Memory B cell (primary cell): ENCODE measurements at regions not wholly inside any gene's neighbourhood (a gene's known extent, or its start where the extent isn't known, plus 50 kb on each side); places are given as distances from the start of the nearest gene placed in this dataset.

ENCODE experiments used
- ATAC-seq: fragments of 150-1000 bp; cut with Tn5 transposase; 2 replicates; pipeline ENCODE4 v1.10.0; 2021; ENCODE audit warnings: low read depth, mild to moderate bottlenecking, moderate library complexity
- DNase-seq, 2 donors: peaks; one replicate each; pipeline ENCODE4 v3.0.0; 2022; ENCODE audit warnings: low spot score in 2 of 2
- H3K27ac Mint-ChIP-seq: one replicate; pipeline ENCODE4 v1.8.0; 2022; ENCODE audit warnings: mild to moderate bottlenecking, moderate library complexity, mixed read lengths
- H3K27me3 Mint-ChIP-seq: one replicate; pipeline ENCODE4 v1.8.0; 2022; ENCODE audit warnings: mixed read lengths
- H3K36me3 Mint-ChIP-seq: one replicate; pipeline ENCODE4 v1.8.0; 2022; ENCODE audit warnings: mild to moderate bottlenecking, mixed read lengths
- H3K4me1 Mint-ChIP-seq: one replicate; pipeline ENCODE4 v1.8.0; 2022; ENCODE audit warnings: mixed read lengths
- H3K4me3 Mint-ChIP-seq: one replicate; pipeline ENCODE4 v1.8.0; 2022; ENCODE audit warnings: mild to moderate bottlenecking, moderate library complexity, mixed read lengths
- H3K9me3 Mint-ChIP-seq: one replicate; pipeline ENCODE4 v1.8.0; 2022; ENCODE audit warnings: mixed read lengths

DNA sequence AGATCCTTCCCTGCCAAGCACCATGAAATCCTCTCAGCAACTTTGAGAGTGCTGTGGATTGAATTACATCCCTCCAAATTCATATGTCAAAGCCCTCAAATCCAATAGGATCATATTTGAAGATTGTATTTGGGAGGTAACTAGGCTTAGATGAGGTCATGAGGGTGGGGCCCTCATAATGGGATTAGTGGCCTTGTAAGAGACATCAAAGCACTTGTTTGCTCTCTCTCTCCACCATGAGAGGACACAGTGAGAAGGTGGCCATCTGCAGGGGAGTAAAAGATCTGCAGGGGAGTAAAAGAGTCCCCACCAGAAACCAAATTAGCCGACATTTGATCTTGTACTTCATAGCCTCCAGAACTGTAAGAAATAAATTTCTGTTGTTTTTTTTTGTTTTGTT lies 298.2 kb downstream of the SAMD5 start:
- Mint-ChIP-seq H3K27ac (no peak overlapping the region), H3K36me3 (no peaks in the 10 kb centered on the region), H3K9me3 (peaks cover 3% of the 10 kb centered on the region), H3K4me1 (no peaks in the 10 kb centered on the region), H3K4me3 (no peak overlapping the region), H3K27me3 (no peaks in the 10 kb centered on the region)
- DNase-seq (no peak), ATAC-seq (no peak)

DNA sequence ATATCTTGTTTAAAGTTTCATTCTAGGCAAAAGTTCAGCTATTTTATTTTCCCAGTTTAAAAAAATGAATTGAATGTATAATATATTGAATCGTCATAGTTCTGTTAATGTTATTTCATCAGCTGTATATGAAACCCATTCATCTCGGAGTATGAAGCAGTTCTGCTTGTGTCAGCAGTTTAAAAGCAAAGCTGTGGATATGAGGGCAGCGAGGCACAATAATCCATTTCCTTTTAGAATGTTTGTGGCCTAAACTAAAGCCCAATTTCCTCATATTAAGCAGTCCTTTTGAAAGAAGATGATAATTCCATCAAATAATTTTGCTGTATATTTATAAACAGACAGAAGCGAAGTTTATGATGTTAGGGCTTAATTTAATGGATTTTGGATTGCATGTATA lies 300.1 kb downstream of the SAMD5 start:
- no peak overlapping the region for H3K27ac Mint-ChIP-seq
- no peak for DNase-seq
- peaks cover 3% of the 10 kb centered on the region for H3K9me3 Mint-ChIP-seq
- no peaks in the 10 kb centered on the region for H3K4me1 Mint-ChIP-seq
- H3K27me3 Mint-ChIP-seq, result no peaks in the 10 kb centered on the region
- no peak overlapping the region for H3K4me3 Mint-ChIP-seq
- H3K36me3 Mint-ChIP-seq, result no peaks in the 10 kb centered on the region
- no peak for ATAC-seq

GRCh38 chr6:147811913-147812629 lies 303.6 kb downstream of the SAMD5 start:
- no peak for DNase-seq
- no peaks in the 10 kb centered on the region for H3K9me3 Mint-ChIP-seq
- H3K27me3 Mint-ChIP-seq, result no peaks in the 10 kb centered on the region
- no peak overlapping the region for H3K4me3 Mint-ChIP-seq
- no peak for ATAC-seq
- no peaks in the 10 kb centered on the region for H3K4me1 Mint-ChIP-seq
- H3K27ac Mint-ChIP-seq, result no peak overlapping the region
- H3K36me3 Mint-ChIP-seq, result no peaks in the 10 kb centered on the region

GRCh38 chr6:147817042-147817689 lies 308.7 kb downstream of the SAMD5 start:
- Mint-ChIP-seq H3K4me1 (no peaks in the 10 kb centered on the region), H3K9me3 (peaks cover 2% of the 10 kb centered on the region), H3K27me3 (no peaks in the 10 kb centered on the region), H3K4me3 (no peak overlapping the region), H3K27ac (no peak overlapping the region), H3K36me3 (no peaks in the 10 kb centered on the region)
- ATAC-seq, result no peak
- DNase-seq, result no peak

GRCh38 chr6:147820520-147820919 lies 312.0 kb downstream of the SAMD5 start:
- Mint-ChIP-seq H3K9me3 (peaks cover 2% of the 10 kb centered on the region), H3K27me3 (no peaks in the 10 kb centered on the region), H3K4me1 (no peaks in the 10 kb centered on the region), H3K27ac (no peak overlapping the region), H3K4me3 (no peak overlapping the region), H3K36me3 (no peaks in the 10 kb centered on the region)
- DNase-seq (no peak), ATAC-seq (no peak)

DNA sequence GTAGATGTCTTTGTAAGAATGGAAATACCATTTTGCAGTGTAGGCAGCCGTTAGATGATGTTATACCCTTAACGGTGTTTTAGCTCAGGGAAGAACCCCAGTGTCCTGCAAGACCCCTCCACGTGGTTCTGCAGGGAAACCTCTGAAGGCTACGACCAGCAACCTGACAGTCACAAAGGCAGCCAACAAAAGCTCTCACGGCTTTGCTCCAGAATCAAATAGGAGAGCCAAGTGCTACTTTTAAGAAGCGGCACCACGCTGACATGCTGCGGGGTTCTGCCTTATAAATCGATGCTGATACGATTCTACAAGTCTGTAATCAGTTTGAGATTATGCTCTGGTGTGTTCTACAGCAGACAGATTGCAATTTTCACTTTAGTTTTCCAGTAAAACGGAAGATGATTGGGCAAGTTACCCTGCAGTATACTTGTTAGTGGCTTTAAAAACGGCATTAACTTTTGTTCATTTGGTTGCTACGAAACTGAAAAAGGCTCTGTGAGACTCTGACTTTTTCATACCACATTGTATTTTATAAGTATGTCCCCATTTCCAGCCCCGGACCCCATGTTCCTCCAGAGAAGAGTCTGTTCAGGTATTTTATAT lies 312.9 kb downstream of the SAMD5 start:
- ATAC-seq, result no peak
- H3K4me1 Mint-ChIP-seq, result no peaks in the 10 kb centered on the region

GRCh38 chr6:147823936-147824335 lies 315.4 kb downstream of the SAMD5 start:
- Mint-ChIP-seq H3K36me3 (no peaks in the 10 kb centered on the region), H3K27ac (no peak overlapping the region), H3K4me1 (no peaks in the 10 kb centered on the region), H3K27me3 (no peaks in the 10 kb centered on the region), H3K4me3 (no peak overlapping the region), H3K9me3 (peaks cover 2% of the 10 kb centered on the region)
- no peak for ATAC-seq
- DNase-seq, result no peak

More for the DNA sequence above, 312.9 kb downstream of the SAMD5 start:
- peaks cover 2% of the 10 kb centered on the region for H3K9me3 Mint-ChIP-seq
- DNase-seq, result no peak
- no peaks in the 10 kb centered on the region for H3K36me3 Mint-ChIP-seq
- H3K4me3 Mint-ChIP-seq, result no peak overlapping the region
- no peak overlapping the region for H3K27ac Mint-ChIP-seq
- H3K27me3 Mint-ChIP-seq, result no peaks in the 10 kb centered on the region

DNA sequence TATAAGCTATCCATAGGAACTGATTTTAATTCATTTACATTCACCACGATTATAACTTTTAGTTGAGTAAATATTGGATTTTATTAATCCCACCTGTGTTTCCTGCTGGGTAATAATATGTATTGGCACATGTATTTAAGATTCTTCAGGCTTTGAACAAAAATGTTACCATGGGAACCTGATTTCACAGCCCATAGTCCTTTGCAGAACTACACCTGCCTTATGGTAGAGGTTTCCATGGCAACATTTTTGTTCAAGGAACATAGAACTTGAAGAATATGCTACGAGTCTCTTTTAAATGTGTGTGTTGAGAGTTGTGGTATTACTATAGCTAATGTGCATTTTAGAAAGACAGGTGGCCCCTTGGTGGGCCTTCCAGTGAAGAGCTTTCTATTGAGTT lies 317.4 kb downstream of the SAMD5 start:
- Mint-ChIP-seq H3K4me3 (no peak overlapping the region), H3K36me3 (no peaks in the 10 kb centered on the region), H3K4me1 (no peaks in the 10 kb centered on the region)

GRCh38 chr6:147826698-147827097 lies 318.2 kb downstream of the SAMD5 start:
- no peak overlapping the region for H3K27ac Mint-ChIP-seq

More for the DNA sequence above, 317.4 kb downstream of the SAMD5 start:
- H3K27me3 Mint-ChIP-seq, result no peaks in the 10 kb centered on the region
- no peak for DNase-seq
- no peak for ATAC-seq
- H3K27ac Mint-ChIP-seq, result no peak overlapping the region
- H3K9me3 Mint-ChIP-seq, result no peaks in the 10 kb centered on the region

GRCh38 chr6:147829418-147829817 lies 320.9 kb downstream of the SAMD5 start:
- no peaks in the 10 kb centered on the region for H3K4me1 Mint-ChIP-seq
- H3K27me3 Mint-ChIP-seq, result no peaks in the 10 kb centered on the region
- H3K9me3 Mint-ChIP-seq, result no peaks in the 10 kb centered on the region

More at GRCh38 chr6:147826698-147827097, 318.2 kb downstream of the SAMD5 start:
- ATAC-seq (no peak), DNase-seq (no peak)
- no peak overlapping the region for H3K4me3 Mint-ChIP-seq
- no peaks in the 10 kb centered on the region for H3K9me3 Mint-ChIP-seq
- no peaks in the 10 kb centered on the region for H3K4me1 Mint-ChIP-seq
- H3K36me3 Mint-ChIP-seq, result no peaks in the 10 kb centered on the region
- no peaks in the 10 kb centered on the region for H3K27me3 Mint-ChIP-seq

DNA sequence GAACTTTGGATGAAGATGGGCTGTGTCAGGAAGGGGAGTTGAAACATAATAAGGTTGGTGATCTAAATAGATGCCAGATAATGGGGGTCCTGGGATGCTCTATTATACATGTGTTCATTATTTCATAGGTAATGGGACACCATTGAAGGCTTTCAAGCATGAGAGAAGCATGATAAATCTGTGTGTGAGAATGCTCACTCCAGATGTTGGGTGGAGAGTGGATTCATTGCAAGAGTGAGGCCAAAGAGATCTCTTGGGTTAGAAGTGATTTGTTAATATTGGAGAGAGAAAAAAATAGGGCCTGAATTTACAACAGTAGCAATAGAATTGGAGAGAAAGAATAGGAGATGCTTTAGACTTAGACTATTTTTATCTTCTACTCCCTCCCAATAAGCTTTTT lies 321.3 kb downstream of the SAMD5 start:
- Mint-ChIP-seq H3K4me1 (no peaks in the 10 kb centered on the region), H3K9me3 (no peaks in the 10 kb centered on the region), H3K36me3 (no peaks in the 10 kb centered on the region), H3K27me3 (no peaks in the 10 kb centered on the region), H3K27ac (no peak overlapping the region), H3K4me3 (no peak overlapping the region)
- ATAC-seq (no peak), DNase-seq (no peak)

More at GRCh38 chr6:147829418-147829817, 320.9 kb downstream of the SAMD5 start:
- no peaks in the 10 kb centered on the region for H3K36me3 Mint-ChIP-seq
- no peak overlapping the region for H3K4me3 Mint-ChIP-seq
- no peak for ATAC-seq
- no peak overlapping the region for H3K27ac Mint-ChIP-seq
- DNase-seq, result no peak

GRCh38 chr6:147831356-147831755 lies 322.9 kb downstream of the SAMD5 start:
- DNase-seq (no peak), ATAC-seq (no peak)
- Mint-ChIP-seq H3K27ac (no peak overlapping the region), H3K4me1 (no peaks in the 10 kb centered on the region), H3K27me3 (peaks cover 2% of the 10 kb centered on the region), H3K4me3 (no peak overlapping the region), H3K9me3 (no peaks in the 10 kb centered on the region), H3K36me3 (no peaks in the 10 kb centered on the region)

DNA sequence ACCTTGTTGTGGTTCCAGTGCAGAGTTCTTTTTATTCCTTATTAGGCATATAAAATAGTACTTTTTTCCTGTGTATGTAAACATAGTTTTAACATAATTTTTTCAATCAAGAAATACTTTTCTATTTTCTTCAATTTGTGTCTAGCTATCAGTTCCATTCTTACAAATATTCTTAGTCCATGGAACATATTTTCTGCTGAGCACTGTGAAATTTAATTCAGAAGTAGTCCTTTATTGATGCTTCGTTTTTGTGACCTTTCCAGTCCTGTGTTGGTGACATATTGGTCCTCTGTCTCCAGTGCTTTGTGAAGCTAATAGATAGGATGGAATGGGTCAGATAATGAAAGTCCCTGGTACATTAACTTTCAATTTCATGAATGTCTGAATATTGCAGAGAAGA lies 325.1 kb downstream of the SAMD5 start:
- no peak overlapping the region for H3K4me3 Mint-ChIP-seq
- H3K36me3 Mint-ChIP-seq, result no peaks in the 10 kb centered on the region
- H3K27me3 Mint-ChIP-seq, result peaks cover 2% of the 10 kb centered on the region
- ATAC-seq, result no peak
- H3K4me1 Mint-ChIP-seq, result no peaks in the 10 kb centered on the region
- no peak for DNase-seq
- no peaks in the 10 kb centered on the region for H3K9me3 Mint-ChIP-seq
- H3K27ac Mint-ChIP-seq, result no peak overlapping the region

DNA sequence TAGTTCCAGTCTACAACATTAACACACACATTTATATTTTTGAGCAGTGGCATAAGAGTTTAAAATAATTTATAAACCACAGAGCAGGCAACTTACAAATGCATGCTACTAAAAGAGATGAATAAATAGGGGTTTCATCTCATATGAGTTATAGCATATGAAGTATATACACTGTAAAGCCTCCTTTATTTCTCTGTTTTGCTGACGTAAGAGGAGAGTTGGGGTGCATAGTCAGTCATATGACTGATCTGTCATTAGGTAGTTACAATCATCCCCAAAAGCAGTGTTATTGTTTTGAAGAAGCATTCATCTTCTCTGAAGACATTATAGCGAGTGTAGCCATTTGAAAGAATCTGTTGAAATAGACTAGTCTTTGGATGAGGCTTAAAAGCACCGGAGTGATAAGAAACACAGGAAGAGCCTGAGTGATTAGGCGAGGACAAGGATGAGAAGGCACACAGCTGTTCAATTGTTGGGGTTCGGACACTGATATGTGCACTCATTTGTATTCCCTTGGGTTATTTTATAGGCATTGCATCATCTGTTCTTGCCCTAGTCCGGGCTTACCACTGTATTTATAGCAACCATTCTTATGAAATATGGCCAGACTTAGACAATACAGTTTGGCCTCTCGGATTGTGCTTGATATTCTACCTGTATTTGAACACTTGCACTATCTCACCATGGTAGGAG lies 325.7 kb downstream of the SAMD5 start:
- H3K27me3 Mint-ChIP-seq, result peaks cover 2% of the 10 kb centered on the region
- H3K4me1 Mint-ChIP-seq, result no peaks in the 10 kb centered on the region
- no peak for DNase-seq
- H3K4me3 Mint-ChIP-seq, result no peak overlapping the region
- H3K36me3 Mint-ChIP-seq, result no peaks in the 10 kb centered on the region
- no peak for ATAC-seq
- no peaks in the 10 kb centered on the region for H3K9me3 Mint-ChIP-seq
- no peak overlapping the region for H3K27ac Mint-ChIP-seq
